ENCODE measurements at regions not wholly inside any gene's neighbourhood (a gene's known extent, or its start where the extent isn't known, plus 50 kb on each side); places are given as distances from the start of the nearest gene placed in this dataset.

GRCh38 chr4:108560616-108561015 lies 59.8 kb upstream of the RPL34 start:
- H2AFZ ChIP-seq (ENCODE audit: insufficient read depth, low read depth, low read length, poor library complexity, severe bottlenecking), result no peak overlapping the region
- Mint-ChIP-seq H3K9me3 (no peaks in the 10 kb centered on the region), H3K27ac (no peak overlapping the region), H3K27me3 (ENCODE audit: low read depth in 3 of 3) (peaks cover 0 to 1% (median 0%) of the 10 kb centered on the region in 3 donors), H3K4me3 (no peak overlapping the region), H3K4me1 (peaks cover 9% of the 10 kb centered on the region), H3K36me3 (no peaks in the 10 kb centered on the region)
- no peaks in the 10 kb centered on the region for H3K4me1 ChIP-seq (ENCODE audit: control insufficient read depth in 1 of 2, insufficient read depth in 2 of 2, low read length in 2 of 2)
- H4K20me1 ChIP-seq (ENCODE audit: insufficient read depth, low read length), result no peaks in the 10 kb centered on the region
- H3K36me3 ChIP-seq (replicated peaks in 1 of 2; ENCODE audit: control insufficient read depth in 1 of 2, insufficient read depth in 2 of 2, low read length in 2 of 2), result no peaks in the 10 kb centered on the region
- H3K9ac ChIP-seq (ENCODE audit: insufficient read depth, low read length, poor library complexity, severe bottlenecking), result no peak overlapping the region
- no peak overlapping the region for H3K27ac ChIP-seq (ENCODE audit: low read depth in 1 of 2, low read length in 2 of 2)
- intact Hi-C loops (cut with micrococcal nuclease), result no loop called here
- no peak for DNase-seq
- no CpG with 5 or more reads among the region's 4 CpGs for WGBS (ENCODE audit: insufficient coverage)
- no peaks in the 10 kb centered on the region for H3K79me2 ChIP-seq (ENCODE audit: insufficient read depth, low read length)
- H3K4me2 ChIP-seq (replicated peaks; ENCODE audit: extremely low read depth, low read length, poor library complexity, severe bottlenecking), result no peak overlapping the region
- no peaks in the 10 kb centered on the region for H3K9me3 ChIP-seq (replicated peaks in 1 of 2; ENCODE audit: control insufficient read depth in 1 of 2, insufficient read depth in 1 of 2, low read length in 2 of 2)
- TF ChIP-seq, protein P1, sequence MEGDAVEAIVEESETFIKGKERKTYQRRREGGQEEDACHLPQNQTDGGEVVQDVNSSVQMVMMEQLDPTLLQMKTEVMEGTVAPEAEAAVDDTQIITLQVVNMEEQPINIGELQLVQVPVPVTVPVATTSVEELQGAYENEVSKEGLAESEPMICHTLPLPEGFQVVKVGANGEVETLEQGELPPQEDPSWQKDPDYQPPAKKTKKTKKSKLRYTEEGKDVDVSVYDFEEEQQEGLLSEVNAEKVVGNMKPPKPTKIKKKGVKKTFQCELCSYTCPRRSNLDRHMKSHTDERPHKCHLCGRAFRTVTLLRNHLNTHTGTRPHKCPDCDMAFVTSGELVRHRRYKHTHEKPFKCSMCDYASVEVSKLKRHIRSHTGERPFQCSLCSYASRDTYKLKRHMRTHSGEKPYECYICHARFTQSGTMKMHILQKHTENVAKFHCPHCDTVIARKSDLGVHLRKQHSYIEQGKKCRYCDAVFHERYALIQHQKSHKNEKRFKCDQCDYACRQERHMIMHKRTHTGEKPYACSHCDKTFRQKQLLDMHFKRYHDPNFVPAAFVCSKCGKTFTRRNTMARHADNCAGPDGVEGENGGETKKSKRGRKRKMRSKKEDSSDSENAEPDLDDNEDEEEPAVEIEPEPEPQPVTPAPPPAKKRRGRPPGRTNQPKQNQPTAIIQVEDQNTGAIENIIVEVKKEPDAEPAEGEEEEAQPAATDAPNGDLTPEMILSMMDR (IDR thresholded peaks at IDR 0.05), result no peak
- H3K27me3 ChIP-seq (ENCODE audit: control insufficient read depth in 2 of 2, insufficient read depth in 2 of 2, low read length in 2 of 2), result no peaks in the 10 kb centered on the region
- no peak overlapping the region for H3K4me3 ChIP-seq (replicated peaks in 1 of 3; ENCODE audit: low read depth in 2 of 3, low read length in 3 of 3)

DNA sequence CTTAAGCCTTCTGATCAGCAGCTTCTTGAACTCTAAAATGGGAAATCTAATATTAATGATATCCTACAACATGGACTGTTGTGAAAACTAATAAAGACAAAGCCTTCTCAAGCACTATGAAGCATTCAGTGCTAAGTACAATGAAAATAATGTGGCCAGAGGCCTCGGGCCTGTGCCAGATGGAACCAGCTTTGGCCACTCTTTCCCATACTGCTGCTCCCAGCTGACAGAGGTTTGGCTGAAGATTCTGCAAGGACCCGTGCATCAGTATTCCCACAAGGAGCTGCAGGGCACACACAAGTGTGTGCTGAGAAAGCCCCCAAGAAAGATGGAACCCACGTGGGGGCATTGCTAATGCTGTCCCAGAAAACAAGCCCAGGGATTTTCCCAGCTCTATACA lies 60.5 kb upstream of the RPL34 start:
- Mint-ChIP-seq H3K4me1 (peaks cover 9% of the 10 kb centered on the region), H3K27me3 (ENCODE audit: low read depth in 3 of 3) (peaks cover 0 to 4% (median 1%) of the 10 kb centered on the region in 3 donors), H3K27ac (no peak overlapping the region), H3K36me3 (no peaks in the 10 kb centered on the region), H3K4me3 (no peak overlapping the region), H3K9me3 (peaks cover 0 to 6% (median 0%) of the 10 kb centered on the region in 7 donors)
- no peak overlapping the region for H3K4me3 ChIP-seq (replicated peaks in 1 of 3; ENCODE audit: low read depth in 2 of 3, low read length in 3 of 3)
- H3K27ac ChIP-seq (ENCODE audit: low read depth in 1 of 2, low read length in 2 of 2), result no peak overlapping the region
- no peaks in the 10 kb centered on the region for H4K20me1 ChIP-seq (ENCODE audit: insufficient read depth, low read length)
- no peak overlapping the region for H2AFZ ChIP-seq (ENCODE audit: insufficient read depth, low read depth, low read length, poor library complexity, severe bottlenecking)
- TF ChIP-seq, protein P1 (IDR thresholded peaks at IDR 0.05), result no peak
- H3K4me2 ChIP-seq (replicated peaks; ENCODE audit: extremely low read depth, low read length, poor library complexity, severe bottlenecking), result no peak overlapping the region
- no peaks in the 10 kb centered on the region for H3K9me3 ChIP-seq (replicated peaks in 1 of 2; ENCODE audit: control insufficient read depth in 1 of 2, insufficient read depth in 1 of 2, low read length in 2 of 2)
- intact Hi-C loops (cut with micrococcal nuclease), result no loop called here
- no peaks in the 10 kb centered on the region for H3K4me1 ChIP-seq (ENCODE audit: control insufficient read depth in 1 of 2, insufficient read depth in 2 of 2, low read length in 2 of 2)
- no peaks in the 10 kb centered on the region for H3K27me3 ChIP-seq (ENCODE audit: control insufficient read depth in 2 of 2, insufficient read depth in 2 of 2, low read length in 2 of 2)
- H3K36me3 ChIP-seq (replicated peaks in 1 of 2; ENCODE audit: control insufficient read depth in 1 of 2, insufficient read depth in 2 of 2, low read length in 2 of 2), result no peaks in the 10 kb centered on the region
- no peak overlapping the region for H3K9ac ChIP-seq (ENCODE audit: insufficient read depth, low read length, poor library complexity, severe bottlenecking)
- no peaks in the 10 kb centered on the region for H3K79me2 ChIP-seq (ENCODE audit: insufficient read depth, low read length)
- no peak for DNase-seq
- 90% methylated on average over 3 of the region's 3 CpGs for WGBS (ENCODE audit: insufficient coverage)
